NT2/D1 (cell line): ENCODE measurements at regions not wholly inside any gene's neighbourhood (a gene's known extent, or its start where the extent isn't known, plus 50 kb on each side); places are given as distances from the start of the nearest gene placed in this dataset.

Source experiments
- DNase-seq: peaks from one replicate; pipeline ENCODE4 v3.0.0-alpha.2; 2011; ENCODE audit warnings: low read depth, low spot score
- H3K27me3 ChIP-seq: 2 replicates; pipeline ENCODE4 v1.6.0; 2011; ENCODE audit warnings: mild to moderate bottlenecking; ENCODE audit not compliant: insufficient read length, insufficient read depth
- H3K36me3 ChIP-seq: 2 replicates; pipeline ENCODE4 v1.6.1; 2011; ENCODE audit warnings: mild to moderate bottlenecking, low read length, mixed read lengths; ENCODE audit not compliant: insufficient read depth, insufficient read length
- H3K4me1 ChIP-seq: 2 replicates; pipeline ENCODE4 v1.5.1; 2011; ENCODE audit not compliant: insufficient read depth, insufficient read length
- H3K4me3 ChIP-seq: 2 replicates; pipeline ENCODE4 v1.5.1; 2011; ENCODE audit warnings: low read depth; ENCODE audit not compliant: insufficient read length
- H3K9ac ChIP-seq: 2 replicates; pipeline ENCODE4 v1.6.0; 2011; ENCODE audit warnings: low read depth; ENCODE audit not compliant: insufficient read length
- H3K9me3 ChIP-seq: 2 replicates; pipeline ENCODE4 v1.5.1; 2011; ENCODE audit warnings: mild to moderate bottlenecking, low read length; ENCODE audit not compliant: insufficient read depth
- SUZ12 ChIP-seq: IDR thresholded peaks from 2 replicates; pipeline ENCODE4 v1.6.1; 2011; ENCODE audit not compliant: insufficient read length, insufficient read depth; ENCODE audit errors: extremely low read depth
- YY1 ChIP-seq: IDR thresholded peaks from 2 replicates; pipeline ENCODE4 v1.6.1; 2011; ENCODE audit not compliant: insufficient read length, insufficient read depth
- ZNF274 ChIP-seq: IDR thresholded peaks from 2 replicates; pipeline ENCODE4 v1.6.1; 2011; ENCODE audit warnings: mild to moderate bottlenecking, low read depth, low read length

DNA sequence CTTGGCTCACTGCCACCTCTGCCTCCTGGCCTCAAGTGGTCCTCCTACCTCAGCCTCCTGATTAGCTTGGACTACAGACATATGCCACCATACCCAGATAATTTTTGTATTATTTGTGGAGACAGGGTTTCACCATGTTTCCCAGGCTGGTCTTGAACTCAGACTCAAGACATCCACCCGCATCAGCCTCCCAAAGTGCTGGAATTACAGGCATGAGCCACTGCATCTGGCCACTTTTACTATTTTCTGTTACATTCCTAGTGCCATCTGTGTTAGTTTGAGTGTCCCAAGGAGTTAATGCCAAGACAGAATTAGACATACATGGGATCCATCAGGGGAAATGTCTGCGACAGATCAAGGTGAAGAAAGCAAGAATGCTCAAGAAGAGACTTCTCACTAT, 288.2 kb upstream of the CTSO start:
- Histone ChIP-seq H3K9ac (no peak overlapping the region), H3K36me3 (no peaks in the 10 kb centered on the region), H3K9me3 (no peaks in the 10 kb centered on the region), H3K4me3 (no peak overlapping the region), H3K27me3 (no peaks in the 10 kb centered on the region), H3K4me1 (no peaks in the 10 kb centered on the region)
- DNase-seq: no peak
- TF ChIP-seq YY1 (no peak), ZNF274 (no peak), SUZ12 (no peak)

DNA sequence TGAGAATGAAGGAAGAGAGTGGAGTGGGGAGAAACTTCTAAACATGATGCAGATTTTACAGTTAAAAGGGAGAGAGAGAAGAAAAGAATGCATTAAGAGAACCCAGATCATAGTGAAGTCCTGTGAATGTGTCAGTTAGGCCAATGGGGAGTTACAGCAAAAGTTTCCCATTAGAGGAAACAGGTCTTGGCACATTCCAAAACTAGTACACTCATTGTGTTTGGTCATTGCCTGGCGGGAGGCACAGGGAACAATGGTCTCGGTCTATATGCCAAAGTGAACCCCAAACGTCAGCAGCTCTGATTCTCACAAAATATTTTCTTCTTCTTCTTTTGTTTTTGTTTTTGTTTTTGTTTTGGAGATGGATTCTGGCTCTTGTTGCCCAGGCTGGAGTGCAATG, 284.5 kb upstream of the CTSO start:
- no peak for TF ChIP-seq YY1
- TF ChIP-seq ZNF274: no peak
- Histone ChIP-seq H3K9me3 (no peaks in the 10 kb centered on the region), H3K36me3 (no peaks in the 10 kb centered on the region), H3K9ac (no peak overlapping the region), H3K27me3 (no peaks in the 10 kb centered on the region), H3K4me3 (no peak overlapping the region), H3K4me1 (no peaks in the 10 kb centered on the region)
- no peak for DNase-seq

DNA sequence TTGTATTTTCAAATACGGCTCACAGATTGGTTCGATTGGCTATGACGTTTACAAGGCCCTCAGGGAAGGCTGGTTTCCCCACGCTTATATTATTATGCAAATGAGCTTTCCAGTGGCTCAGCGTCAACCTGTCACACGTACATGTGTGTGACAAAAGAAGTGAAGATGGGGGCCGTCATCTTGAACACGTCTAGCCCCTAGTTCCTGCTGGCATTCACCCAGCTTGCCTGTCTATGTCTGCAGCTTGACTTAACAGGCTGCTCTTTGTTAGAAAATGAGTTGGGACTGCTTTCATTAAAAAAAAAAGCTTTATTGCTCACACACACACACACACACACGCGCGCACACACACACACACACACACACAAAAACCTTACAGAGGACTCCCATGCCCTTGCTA, 283.6 kb upstream of the CTSO start:
- Histone ChIP-seq H3K9me3 (no peaks in the 10 kb centered on the region), H3K4me3 (no peak overlapping the region), H3K27me3 (no peaks in the 10 kb centered on the region), H3K9ac (no peak overlapping the region), H3K36me3 (no peaks in the 10 kb centered on the region), H3K4me1 (no peaks in the 10 kb centered on the region)
- no peak for TF ChIP-seq SUZ12
- TF ChIP-seq ZNF274: no peak
- TF ChIP-seq YY1: no peak
- no peak for DNase-seq

DNA sequence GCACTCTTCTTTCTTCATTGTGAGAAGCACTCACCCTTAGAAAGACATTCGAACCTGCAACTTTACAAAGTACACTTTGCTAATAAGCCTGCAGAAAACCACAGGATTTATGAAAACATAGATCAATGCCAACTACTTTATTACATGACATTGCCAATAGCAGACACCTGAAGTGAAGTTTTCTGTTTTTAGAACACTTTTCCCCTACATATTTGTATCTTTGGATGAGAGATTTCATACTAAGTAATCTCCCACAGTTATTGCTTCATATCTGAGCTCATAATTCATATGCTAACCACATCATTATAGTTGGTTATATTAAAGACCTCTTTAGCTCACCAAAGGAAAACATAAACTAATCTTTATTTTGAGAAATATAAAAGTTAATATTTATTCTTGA, 276.5 kb upstream of the CTSO start:
- no peak overlapping the region for H3K4me3 ChIP-seq
- no peaks in the 10 kb centered on the region for H3K36me3 ChIP-seq
- no peaks in the 10 kb centered on the region for H3K4me1 ChIP-seq
- H3K27me3 ChIP-seq: no peaks in the 10 kb centered on the region
- H3K9me3 ChIP-seq: no peaks in the 10 kb centered on the region
- TF ChIP-seq ZNF274 (no peak), SUZ12 (no peak), YY1 (no peak)
- DNase-seq: no peak
- no peak overlapping the region for H3K9ac ChIP-seq

- H3K4me3 ChIP-seq: no peak overlapping the region
- H3K27me3 ChIP-seq: no peaks in the 10 kb centered on the region
- TF ChIP-seq SUZ12: no peak
- TF ChIP-seq ZNF274: no peak
- TF ChIP-seq YY1: no peak
- no peaks in the 10 kb centered on the region for H3K36me3 ChIP-seq
- H3K9me3 ChIP-seq: no peaks in the 10 kb centered on the region
- DNase-seq: no peak
- H3K4me1 ChIP-seq: no peaks in the 10 kb centered on the region
- H3K9ac ChIP-seq: no peak overlapping the region
These were observed 275.0 kb upstream of the CTSO start for GRCh38 chr4:156228676-156229075.

- no peak for DNase-seq
- H3K4me3 ChIP-seq: no peak overlapping the region
- H3K36me3 ChIP-seq: no peaks in the 10 kb centered on the region
- H3K9me3 ChIP-seq: no peaks in the 10 kb centered on the region
- H3K4me1 ChIP-seq: no peaks in the 10 kb centered on the region
- TF ChIP-seq SUZ12 (no peak), YY1 (no peak), ZNF274 (no peak)
- no peaks in the 10 kb centered on the region for H3K27me3 ChIP-seq
- no peak overlapping the region for H3K9ac ChIP-seq
These were observed 273.7 kb upstream of the CTSO start for GRCh38 chr4:156227321-156227720.

DNA sequence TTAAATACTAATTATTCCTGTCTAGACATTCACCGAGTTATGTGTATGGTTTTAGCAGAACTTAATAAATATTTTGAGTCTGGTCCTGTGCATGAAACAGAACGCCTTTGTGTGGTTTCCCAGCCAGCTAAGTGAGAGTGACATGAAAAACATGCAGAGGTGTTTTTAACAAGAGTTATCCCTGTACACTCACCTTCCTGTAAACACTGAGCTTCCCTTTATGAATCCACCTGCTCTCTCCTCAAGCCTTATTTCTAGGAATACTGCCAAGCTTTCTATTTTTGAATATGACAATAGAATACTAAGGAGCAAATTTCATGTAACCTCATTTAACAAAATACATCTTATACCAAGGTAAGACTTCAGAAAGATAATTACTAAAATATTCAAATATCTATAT, 270.3 kb upstream of the CTSO start:
- Histone ChIP-seq H3K9ac (no peak overlapping the region), H3K4me3 (no peak overlapping the region), H3K27me3 (no peaks in the 10 kb centered on the region), H3K9me3 (peaks cover 1% of the 10 kb centered on the region; the same call in 1 of the 2 replicates), H3K4me1 (no peaks in the 10 kb centered on the region), H3K36me3 (no peaks in the 10 kb centered on the region)
- TF ChIP-seq SUZ12 (no peak), ZNF274 (no peak), YY1 (no peak)
- DNase-seq: no peak

GRCh38 chr4:156217236-156217635, 263.6 kb upstream of the CTSO start:
- no peak overlapping the region for H3K4me3 ChIP-seq
- peaks cover 10% of the 10 kb centered on the region; the same call in 1 of the 2 replicates for H3K9me3 ChIP-seq
- no peak for DNase-seq
- H3K36me3 ChIP-seq: no peaks in the 10 kb centered on the region
- H3K9ac ChIP-seq: no peak overlapping the region
- H3K4me1 ChIP-seq: no peaks in the 10 kb centered on the region
- no peaks in the 10 kb centered on the region for H3K27me3 ChIP-seq
- TF ChIP-seq SUZ12 (no peak), YY1 (no peak), ZNF274 (no peak)
